GM18909 (cell line): ENCODE measurements at regions not wholly inside any gene's neighbourhood (a gene's known extent, or its start where the extent isn't known, plus 50 kb on each side); places are given as distances from the start of the nearest gene placed in this dataset.

Source experiments
- ATAC-seq: cut with Tn5 transposase; IDR thresholded peaks from one replicate; pipeline ENCODE4 v1.9.1; 2021; ENCODE audit warnings: mild to moderate bottlenecking; ENCODE audit not compliant: unreplicated experiment, poor library complexity

DNA sequence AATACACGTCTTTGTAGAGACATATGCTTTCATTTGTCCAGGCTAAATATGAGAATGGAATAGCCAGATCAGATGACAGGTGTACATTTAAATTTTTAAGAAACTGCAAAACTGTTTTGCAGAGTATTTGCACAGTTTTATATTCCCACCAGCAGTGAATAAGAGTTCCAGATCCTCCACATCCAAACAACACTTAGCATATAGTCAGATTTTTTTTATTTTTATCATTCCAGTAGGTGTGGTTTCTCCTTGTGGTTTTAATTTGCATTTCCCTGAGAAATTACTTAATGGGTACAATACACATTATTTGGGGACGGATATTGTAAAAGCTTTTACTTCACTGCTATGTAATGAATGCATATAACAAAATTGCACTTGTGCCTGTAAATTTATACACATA lies 56.7 kb upstream of the IRF2 start:
- ATAC-seq = no peak

DNA sequence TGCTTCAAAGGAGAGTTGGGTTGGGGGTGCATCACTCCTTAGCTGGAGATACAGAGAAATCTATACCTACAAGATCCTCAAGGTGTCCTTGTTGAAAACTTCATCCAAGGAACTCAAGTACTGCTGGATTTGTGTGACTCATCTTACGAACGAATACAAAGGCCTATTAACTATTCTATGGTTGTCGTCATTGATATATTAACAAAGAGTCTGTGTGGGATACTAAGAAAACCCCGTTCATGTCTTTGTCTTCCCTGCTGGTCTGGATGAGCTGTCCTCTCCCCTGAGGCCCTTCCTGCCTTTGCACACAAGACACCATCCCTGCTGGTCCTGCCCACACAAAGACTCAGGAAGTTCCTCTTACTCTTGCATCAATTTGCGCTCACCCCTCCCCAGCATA lies 54.9 kb upstream of the IRF2 start:
- no peak for ATAC-seq

DNA sequence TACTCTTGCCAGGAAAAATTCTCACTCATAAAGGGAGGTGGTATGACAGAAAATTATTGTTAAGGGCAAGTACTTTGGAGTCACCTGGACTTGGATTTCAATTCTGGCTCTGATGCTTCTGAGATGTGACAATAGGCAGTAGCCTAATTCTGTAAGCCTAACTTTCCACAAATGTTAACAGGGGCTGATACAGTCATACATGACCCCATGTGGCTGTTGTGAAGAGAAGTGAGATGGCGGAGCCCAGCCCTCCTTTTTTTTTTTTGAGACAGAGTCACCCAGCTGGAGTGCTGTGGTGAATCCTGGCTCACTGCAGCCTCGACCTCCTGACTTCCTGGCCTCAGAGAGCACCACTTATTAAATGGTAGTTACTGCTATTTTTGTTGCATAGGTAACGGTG lies 54.4 kb upstream of the IRF2 start:
- no peak for ATAC-seq

GRCh38 chr4:184528051-184528450 lies 53.7 kb upstream of the IRF2 start:
- no peak for ATAC-seq

- ATAC-seq = no peak
These were observed 51.9 kb upstream of the IRF2 start for GRCh38 chr4:184526228-184526627.
